GM18507 (cell line): ENCODE measurements at regions not wholly inside any gene's neighbourhood (a gene's known extent, or its start where the extent isn't known, plus 50 kb on each side); places are given as distances from the start of the nearest gene placed in this dataset.

ENCODE experiments used
- DNase-seq: peaks from one replicate; pipeline ENCODE4 v3.0.0; 2011; ENCODE audit warnings: low read depth; ENCODE audit not compliant: insufficient read length; ENCODE audit errors: extremely low spot score
- FAIRE-seq: peaks from 2 replicates; lab custom pipeline; 2011; peaks lifted over from hg19 to GRCh38; lab: Jason Lieb, UNC

- DNase-seq (no peak), FAIRE-seq (no peak)
Observed at GRCh38 chr17:34527908-34528470, 51.4 kb upstream of the TMEM132E start.

GRCh38 chr17:34527136-34527907 is 52.1 kb upstream of the TMEM132E start:
- no peak for FAIRE-seq
- no peak for DNase-seq

- FAIRE-seq (no peak), DNase-seq (no peak)
Observed at GRCh38 chr17:34525651-34526050, 53.7 kb upstream of the TMEM132E start.

GRCh38 chr17:34521955-34522354 is 57.4 kb upstream of the TMEM132E start:
- FAIRE-seq: no peak
- DNase-seq: no peak

- DNase-seq (no peak), FAIRE-seq (no peak)
Observed at GRCh38 chr17:34519282-34519681, 60.1 kb upstream of the TMEM132E start.

- DNase-seq: no peak
Observed at GRCh38 chr17:34517406-34517805, 62.0 kb upstream of the TMEM132E start.

GRCh38 chr17:34511931-34512330 is 67.5 kb upstream of the TMEM132E start:
- FAIRE-seq (no peak), DNase-seq (no peak)

More at GRCh38 chr17:34517406-34517805, 62.0 kb upstream of the TMEM132E start:
- FAIRE-seq: no peak

GRCh38 chr17:34511265-34511664 is 68.1 kb upstream of the TMEM132E start:
- FAIRE-seq: no peak
- no peak for DNase-seq

GRCh38 chr17:34504814-34505484 is 74.4 kb upstream of the TMEM132E start:
- FAIRE-seq (no peak), DNase-seq (no peak)

- FAIRE-seq (no peak), DNase-seq (no peak)
Observed at GRCh38 chr17:34503528-34504195, 75.7 kb upstream of the TMEM132E start.

GRCh38 chr17:34502426-34502825 is 77.0 kb upstream of the TMEM132E start:
- DNase-seq: no peak
- no peak for FAIRE-seq

- DNase-seq (no peak), FAIRE-seq (no peak)
Observed at GRCh38 chr17:34499576-34499975, 79.8 kb upstream of the TMEM132E start.

GRCh38 chr17:34493917-34494316 is 85.5 kb upstream of the TMEM132E start:
- DNase-seq (no peak), FAIRE-seq (no peak)

- DNase-seq: no peak
- no peak for FAIRE-seq
Observed at GRCh38 chr17:34487626-34488025, 91.8 kb upstream of the TMEM132E start.

GRCh38 chr17:34486761-34487160 is 92.6 kb upstream of the TMEM132E start:
- FAIRE-seq (no peak), DNase-seq (no peak)

GRCh38 chr17:34485999-34486398 is 93.4 kb upstream of the TMEM132E start:
- DNase-seq (no peak), FAIRE-seq (no peak)

- DNase-seq (no peak), FAIRE-seq (no peak)
Observed at GRCh38 chr17:34484193-34484733, 95.1 kb upstream of the TMEM132E start.

- DNase-seq (no peak), FAIRE-seq (no peak)
Observed at GRCh38 chr17:34482730-34483129, 96.7 kb upstream of the TMEM132E start.

GRCh38 chr17:34481779-34482178 is 97.6 kb upstream of the TMEM132E start:
- FAIRE-seq: no peak

GRCh38 chr17:34479371-34479770 is 100.0 kb upstream of the TMEM132E start:
- DNase-seq: no peak
- no peak for FAIRE-seq

More at GRCh38 chr17:34481779-34482178, 97.6 kb upstream of the TMEM132E start:
- DNase-seq: no peak
